ENCODE measurements at regions not wholly inside any gene's neighbourhood (a gene's known extent, or its start where the extent isn't known, plus 50 kb on each side); places are given as distances from the start of the nearest gene placed in this dataset.

- no peak for DNase-seq
Observed at GRCh38 chr5:133905424-133905823, 63.0 kb downstream of the C5orf15 start.

GRCh38 chr5:133904641-133905040, 63.8 kb downstream of the C5orf15 start:
- DNase-seq = no peak

- no peak for DNase-seq
Observed at GRCh38 chr5:133902511-133903118, 65.8 kb downstream of the C5orf15 start.

- no peak for DNase-seq
Observed at GRCh38 chr5:133900534-133901270, 67.7 kb downstream of the C5orf15 start.

GRCh38 chr5:133899506-133899905, 68.9 kb downstream of the C5orf15 start:
- DNase-seq = no peak

GRCh38 chr5:133898440-133898839, 70.0 kb downstream of the C5orf15 start:
- no peak for DNase-seq

- DNase-seq = no peak
Observed at GRCh38 chr5:133897431-133897830, 71.0 kb downstream of the C5orf15 start.

GRCh38 chr5:133896873-133897272, 71.6 kb downstream of the C5orf15 start:
- DNase-seq = no peak

GRCh38 chr5:133895979-133896845, 72.2 kb downstream of the C5orf15 start:
- no peak for DNase-seq

GRCh38 chr5:133894143-133894542, 74.3 kb downstream of the C5orf15 start:
- DNase-seq = no peak

GRCh38 chr5:133892774-133893173, 75.7 kb downstream of the C5orf15 start:
- no peak for DNase-seq

- no peak for DNase-seq
Observed at GRCh38 chr5:133892306-133892705, 76.1 kb downstream of the C5orf15 start.

- DNase-seq = no peak
Observed at GRCh38 chr5:133891390-133891789, 77.0 kb downstream of the C5orf15 start.

GRCh38 chr5:133890776-133891280, 77.6 kb downstream of the C5orf15 start:
- no peak for DNase-seq

GRCh38 chr5:133890314-133890713, 78.1 kb downstream of the C5orf15 start:
- DNase-seq = no peak

- DNase-seq = no peak
Observed at GRCh38 chr5:133889271-133889905, 79.0 kb downstream of the C5orf15 start.

GRCh38 chr5:133888625-133888991, 79.8 kb downstream of the C5orf15 start:
- DNase-seq = no peak

- no peak for DNase-seq
Observed at GRCh38 chr5:133885566-133885965, 82.9 kb downstream of the C5orf15 start.

- no peak for DNase-seq
Observed at GRCh38 chr5:133884569-133885311, 83.7 kb downstream of the C5orf15 start.

GRCh38 chr5:133883916-133884315, 84.5 kb downstream of the C5orf15 start:
- no peak for DNase-seq

- DNase-seq = no peak
Observed at GRCh38 chr5:133882846-133883245, 85.6 kb downstream of the C5orf15 start.

GRCh38 chr5:133882389-133882695, 86.1 kb downstream of the C5orf15 start:
- no peak for DNase-seq

All from CD4-positive, alpha-beta T cell treated with Interferon gamma for 1 hour (primary cell).